ENCODE measurements at regions not wholly inside any gene's neighbourhood (a gene's known extent, or its start where the extent isn't known, plus 50 kb on each side); places are given as distances from the start of the nearest gene placed in this dataset.
"Not testable (repeated sequence)": the region's sequence is repeated elsewhere in the genome, so short reads cannot be mapped to it uniquely, and the experiment has no call there.

GRCh38 chr14:38973083-38973700, 129.8 kb downstream of the SEC23A start:
- no peak for DNase-seq

GRCh38 chr14:38972511-38972910, 130.5 kb downstream of the SEC23A start:
- no peak for DNase-seq

- peak; percentile 44 for DNase-seq
Observed at GRCh38 chr14:38971258-38971921, 131.6 kb downstream of the SEC23A start.

GRCh38 chr14:38964630-38965029, 138.4 kb downstream of the SEC23A start:
- DNase-seq, result no peak

- DNase-seq, result peak; percentile 67
Observed at GRCh38 chr14:38960946-38961531, 142.0 kb downstream of the SEC23A start.

GRCh38 chr14:38959021-38959420, 144.0 kb downstream of the SEC23A start:
- DNase-seq, result no peak

GRCh38 chr14:38958589-38958988, 144.4 kb downstream of the SEC23A start:
- peak; percentile 49 for DNase-seq

GRCh38 chr14:38951451-38951850, 151.6 kb downstream of the SEC23A start:
- DNase-seq, result no peak

GRCh38 chr14:38950676-38951075, 152.4 kb downstream of the SEC23A start:
- peak; percentile 36 for DNase-seq

GRCh38 chr14:38948576-38948975, 154.5 kb downstream of the SEC23A start:
- DNase-seq, result no peak

GRCh38 chr14:38948171-38948570, 154.9 kb downstream of the SEC23A start:
- DNase-seq, result no peak

- no peak for DNase-seq
Observed at GRCh38 chr14:38947343-38947742, 155.7 kb downstream of the SEC23A start.

- DNase-seq, result no peak
Observed at GRCh38 chr14:38944691-38945090, 158.3 kb downstream of the SEC23A start.

GRCh38 chr14:38941488-38941887, 161.5 kb downstream of the SEC23A start:
- DNase-seq, result peak; percentile 8

- not testable (repeated sequence) for DNase-seq
Observed at GRCh38 chr14:38932653-38933000, 170.4 kb downstream of the SEC23A start.

- DNase-seq, result no peak
Observed at GRCh38 chr14:38931969-38932652, 170.9 kb downstream of the SEC23A start.

GRCh38 chr14:38930898-38931297, 172.1 kb downstream of the SEC23A start:
- DNase-seq, result no peak

GRCh38 chr14:38930022-38930421, 173.0 kb downstream of the SEC23A start:
- DNase-seq, result no peak

GRCh38 chr14:38929416-38929815, 173.6 kb downstream of the SEC23A start:
- no peak for DNase-seq

- DNase-seq, result not testable (repeated sequence)
Observed at GRCh38 chr14:38921893-38922292, 181.1 kb downstream of the SEC23A start.

- no peak for DNase-seq
Observed at GRCh38 chr14:38915125-38915524, 187.9 kb downstream of the SEC23A start.

GRCh38 chr14:38910092-38910491, 192.9 kb downstream of the SEC23A start:
- DNase-seq, result no peak

GRCh38 chr14:38904959-38905358, 198.1 kb downstream of the SEC23A start:
- DNase-seq, result no peak

GRCh38 chr14:38901791-38902190, 201.2 kb downstream of the SEC23A start:
- DNase-seq, result peak; percentile 81

Measured in NCI-H69 (cell line).